NOMO-1 treated with DMSO at 0.1 percent for 48 hours (cell line): ENCODE measurements at regions not wholly inside any gene's neighbourhood (a gene's known extent, or its start where the extent isn't known, plus 50 kb on each side); places are given as distances from the start of the nearest gene placed in this dataset.
A peak's percentile ranks its signal among the peaks of the same experiment; 100 is the strongest.

Experiments used
- DNase-seq: peaks from one replicate; lab custom pipeline; 2025; ENCODE audit not compliant: unreplicated experiment; lab: John Stamatoyannopoulos, UW

DNA sequence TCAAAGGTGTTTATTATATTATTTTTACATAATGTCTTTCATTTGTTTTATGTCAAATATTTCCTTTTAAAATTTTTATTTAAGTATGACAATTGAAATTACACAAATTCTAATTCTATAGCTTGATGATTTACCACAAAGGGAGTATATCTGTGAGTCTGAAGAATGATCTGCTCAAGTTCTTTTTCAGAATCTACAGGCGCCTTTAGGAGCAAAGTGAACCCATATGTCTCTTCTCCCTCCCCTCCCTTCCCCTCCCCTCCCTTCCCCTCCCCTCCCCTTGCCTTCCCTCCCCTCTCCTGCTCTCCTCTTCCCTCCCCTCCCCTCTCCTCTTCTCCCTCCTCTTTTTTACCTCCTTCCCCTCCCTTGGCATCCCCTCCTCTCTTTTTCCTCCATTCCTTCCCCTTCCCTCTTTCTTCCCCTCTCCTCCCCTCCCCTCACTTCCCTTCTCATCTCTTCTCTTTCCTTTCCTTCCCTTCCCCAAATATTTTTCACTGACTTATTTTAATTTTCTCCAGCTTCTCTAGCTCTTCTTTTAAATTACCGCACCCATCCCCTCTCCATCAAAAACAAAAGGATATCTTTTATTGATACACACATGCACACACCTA, 495.3 kb upstream of the PIK3R1 start:
- DNase-seq = no peak

DNA sequence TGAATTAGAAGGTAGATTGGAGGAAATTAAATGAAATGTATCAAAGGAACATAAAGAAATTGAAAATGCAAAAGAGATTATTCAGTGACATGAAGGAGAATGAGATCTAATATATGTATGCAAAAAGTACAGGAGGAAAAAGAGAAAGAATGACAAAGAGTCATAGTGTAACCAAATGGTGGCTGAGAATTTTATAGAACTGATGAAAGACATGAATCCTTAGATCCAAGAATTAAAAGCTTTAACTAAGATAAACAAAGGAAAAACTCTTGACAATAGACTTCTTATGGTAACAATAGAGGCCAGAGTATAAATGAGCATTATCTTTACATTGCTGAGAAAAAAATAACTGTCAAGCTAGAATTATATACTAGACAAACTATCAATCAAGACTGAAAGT, 505.4 kb upstream of the CD180 start:
- DNase-seq = no peak

DNA sequence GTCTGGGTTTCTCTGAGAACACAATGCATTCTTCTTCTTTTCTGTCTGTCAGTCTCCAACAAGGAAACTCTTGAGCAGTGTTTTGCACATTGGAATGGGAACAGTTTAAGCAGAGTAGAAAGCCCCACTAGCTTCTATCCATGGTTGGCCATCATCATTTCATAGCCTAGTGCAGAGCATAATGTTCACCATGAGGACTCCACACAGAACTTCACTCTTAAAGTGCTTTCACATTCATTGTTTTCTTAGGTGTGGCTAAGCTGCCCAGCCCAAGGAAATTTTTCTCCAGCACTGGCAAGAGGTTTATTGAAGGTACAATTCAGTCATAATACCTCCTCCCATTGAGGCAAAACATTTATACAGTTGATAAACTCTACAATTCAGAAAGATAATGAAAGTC, 503.0 kb upstream of the CD180 start:
- DNase-seq = no peak

DNA sequence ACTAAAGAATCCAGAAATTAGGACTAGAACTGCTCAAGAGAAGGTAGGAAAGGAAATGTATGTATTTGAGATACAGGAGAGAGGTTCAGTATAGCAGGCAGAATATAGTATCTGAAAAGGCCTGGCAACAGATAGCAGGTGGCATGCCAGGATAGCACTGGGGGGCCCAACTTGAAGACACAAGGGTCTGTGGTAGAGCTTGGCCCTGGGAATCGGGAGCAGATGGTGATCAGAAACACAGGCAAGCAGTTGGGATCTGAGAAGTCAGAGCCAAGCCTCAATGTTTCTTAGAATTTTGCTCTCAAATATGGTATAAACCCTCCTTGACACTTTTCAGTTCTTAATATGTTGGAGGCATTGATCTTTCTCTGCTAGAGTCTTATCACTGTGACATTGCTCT, 499.8 kb upstream of the CD180 start:
- DNase-seq = no peak

DNA sequence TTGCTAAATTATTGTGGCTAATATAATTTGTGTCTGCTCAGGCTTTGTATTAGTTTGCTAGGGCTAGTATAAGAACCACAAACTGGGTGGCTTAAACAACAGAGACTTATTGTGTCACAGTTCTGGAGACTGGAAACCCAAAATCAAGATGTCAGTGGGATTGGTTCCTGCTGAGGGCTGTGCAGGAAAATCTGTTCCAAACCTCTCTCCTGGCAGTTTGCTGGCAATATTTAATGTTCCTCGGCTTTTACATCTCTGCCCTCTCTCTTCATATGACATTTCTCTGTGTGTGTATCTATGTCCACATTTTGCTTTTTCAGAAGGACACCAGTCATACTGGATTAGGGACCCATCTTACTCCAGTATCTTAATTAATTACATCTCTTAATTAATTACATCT, 498.8 kb upstream of the CD180 start:
- DNase-seq = no peak

DNA sequence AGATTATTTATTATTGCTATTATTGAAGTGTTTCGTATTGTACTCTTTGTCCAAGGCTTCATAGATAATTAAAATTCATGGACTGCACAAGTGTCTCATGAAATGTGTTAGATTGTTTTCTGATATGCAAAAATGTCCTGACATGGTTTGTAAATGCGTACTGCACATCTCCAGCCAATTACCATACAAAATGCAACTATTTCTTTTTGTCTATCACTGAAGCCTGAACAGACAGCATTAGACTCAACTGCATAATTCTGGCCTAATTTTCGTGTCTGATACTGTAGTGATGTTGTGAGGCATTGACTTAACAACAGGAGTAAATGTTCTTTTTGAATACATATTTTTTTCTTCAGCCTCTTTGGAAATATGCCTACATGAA, 498.2 kb upstream of the CD180 start:
- DNase-seq = no peak

DNA sequence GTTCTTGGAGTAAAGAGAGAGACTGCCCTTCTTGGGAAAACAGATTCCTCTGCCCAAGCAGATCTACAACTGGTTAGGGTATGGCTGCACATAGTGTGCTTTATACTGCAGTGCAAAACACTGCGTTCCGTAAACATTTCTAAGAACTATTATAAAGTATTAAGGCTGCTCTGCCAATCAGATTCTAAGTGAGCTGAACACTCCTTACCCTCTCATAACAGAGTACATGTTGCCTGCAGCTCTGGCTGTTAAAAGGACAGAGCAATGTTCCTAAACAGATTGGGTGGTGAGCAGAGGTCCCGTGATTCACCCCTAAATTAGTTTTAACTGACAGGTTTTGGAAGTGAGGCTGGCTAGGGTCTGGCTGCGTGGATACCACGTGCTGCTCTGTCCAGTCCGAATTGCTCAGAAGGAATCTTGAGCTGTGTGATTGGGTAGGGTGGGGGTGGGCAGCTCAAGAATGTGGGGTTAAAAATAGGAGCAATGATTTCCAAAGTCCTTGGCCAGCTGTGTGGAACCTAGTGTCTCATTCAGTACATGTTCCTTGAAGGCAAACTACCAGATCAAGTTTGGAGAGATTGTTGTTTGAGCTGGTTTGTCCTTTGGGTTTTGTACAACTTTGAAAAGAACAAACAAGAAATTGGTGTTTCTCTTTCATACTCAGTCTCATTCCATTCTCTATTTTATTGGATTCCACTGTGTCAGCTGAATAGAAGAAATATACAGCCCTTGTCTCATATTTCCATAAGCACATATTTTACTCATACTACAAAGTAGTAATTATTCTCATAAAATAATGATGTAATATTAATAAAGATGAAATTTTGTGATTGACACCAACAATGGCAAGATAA, 497.6 kb upstream of the CD180 start:
- no peak for DNase-seq

DNA sequence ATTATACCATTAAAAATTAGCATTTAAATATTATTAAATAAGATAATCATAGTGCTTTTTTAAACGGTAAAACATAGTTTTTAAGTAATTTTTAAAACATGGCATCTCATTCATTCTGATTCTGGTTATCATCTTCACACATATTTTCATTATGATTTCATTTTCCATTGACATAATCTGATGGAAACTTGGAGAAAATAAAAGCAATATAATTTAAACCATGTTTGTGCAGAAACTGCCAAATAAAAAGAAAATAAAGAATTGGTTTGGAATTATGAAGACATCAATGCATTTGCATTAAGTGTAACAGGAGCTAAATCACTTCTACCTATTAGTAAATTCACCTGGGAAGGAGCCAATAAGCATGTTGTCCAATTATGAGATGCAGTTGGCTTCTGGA, 490.1 kb upstream of the CD180 start:
- no peak for DNase-seq

DNA sequence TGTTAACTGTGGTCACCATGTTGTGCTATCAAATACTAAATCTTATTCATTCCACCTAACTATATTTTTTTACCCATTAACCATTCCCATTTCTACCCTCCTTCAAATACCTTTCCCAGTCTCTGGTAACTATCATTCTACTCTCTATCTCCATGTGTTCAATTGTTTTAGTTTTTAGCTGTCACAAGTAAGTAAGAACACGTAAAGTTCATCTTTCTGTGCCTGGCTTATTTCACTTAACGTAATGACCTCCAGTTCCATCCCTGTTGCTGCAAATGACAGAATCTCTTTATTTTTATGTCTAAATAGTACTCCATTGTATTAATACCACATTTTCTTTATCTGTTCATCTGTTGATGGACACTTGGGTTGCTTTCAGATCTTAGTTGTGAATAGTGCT, 485.1 kb upstream of the CD180 start:
- DNase-seq = no peak

DNA sequence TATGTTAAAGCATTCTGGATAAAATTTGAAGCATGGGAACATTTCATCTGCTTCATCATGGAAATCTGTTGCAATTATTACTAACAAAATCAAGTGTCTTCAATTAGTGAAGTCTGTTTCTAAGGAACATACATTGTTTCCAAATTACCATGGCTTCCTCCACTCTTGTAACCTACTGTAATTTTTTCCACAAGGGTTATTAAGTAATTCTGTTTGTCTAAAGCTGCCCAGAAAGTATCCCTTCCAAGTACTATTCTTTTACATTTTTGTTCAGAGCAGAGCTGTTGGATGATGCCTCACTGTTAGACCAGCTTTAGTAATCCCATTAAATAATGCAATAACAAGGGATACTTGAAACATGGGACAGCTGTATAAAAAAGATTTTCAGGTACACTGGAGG, 483.5 kb upstream of the CD180 start:
- DNase-seq = peak; percentile 25

DNA sequence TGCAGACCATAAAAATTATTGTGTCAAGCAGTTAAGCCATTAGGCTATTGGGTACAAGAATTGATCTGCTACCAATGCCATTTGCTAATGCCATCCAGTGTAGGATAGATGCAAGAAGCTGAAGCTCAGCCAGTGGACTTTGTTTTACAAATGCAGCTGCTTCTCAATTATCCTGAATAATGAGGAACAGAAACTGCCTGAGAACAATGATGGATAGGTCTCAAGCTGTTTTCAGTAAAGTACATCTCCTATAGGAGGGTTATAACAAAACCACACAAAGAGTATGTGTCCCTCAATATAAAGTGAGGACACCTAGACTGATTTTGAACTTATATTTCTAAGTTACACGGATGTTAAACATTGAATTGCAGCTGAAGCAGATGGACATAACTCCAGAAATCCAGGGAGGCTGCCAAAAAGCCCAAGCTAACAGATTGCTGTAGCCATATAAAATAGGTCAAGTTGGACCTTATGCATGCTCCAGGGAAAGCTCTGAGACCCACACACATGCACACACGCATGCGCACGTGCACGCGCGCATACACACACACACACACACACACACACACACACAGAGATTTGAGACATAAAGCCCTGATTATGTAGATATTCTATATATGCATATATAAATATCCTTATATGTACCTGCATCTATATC, 482.7 kb upstream of the CD180 start:
- peak; percentile 90 for DNase-seq

DNA sequence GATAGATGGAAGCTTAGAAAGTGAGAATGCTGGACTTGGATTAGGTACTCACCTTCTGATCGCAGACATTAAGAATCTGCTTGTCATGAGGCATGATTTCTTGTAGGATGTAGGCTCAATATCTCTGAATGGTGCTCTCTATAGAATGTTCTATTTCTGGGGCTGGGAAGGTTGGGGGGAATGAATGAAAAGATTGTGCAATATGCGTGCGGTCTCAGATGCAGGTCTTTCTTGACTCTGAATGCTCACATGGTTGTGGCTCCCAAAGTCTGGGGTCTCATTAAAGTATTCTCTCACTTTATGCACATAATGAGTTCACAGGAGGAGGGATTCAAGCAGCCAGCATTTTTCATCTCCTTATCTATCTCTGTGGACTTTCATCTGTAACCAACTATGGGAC, 482.0 kb upstream of the CD180 start:
- peak; percentile 1 for DNase-seq

DNA sequence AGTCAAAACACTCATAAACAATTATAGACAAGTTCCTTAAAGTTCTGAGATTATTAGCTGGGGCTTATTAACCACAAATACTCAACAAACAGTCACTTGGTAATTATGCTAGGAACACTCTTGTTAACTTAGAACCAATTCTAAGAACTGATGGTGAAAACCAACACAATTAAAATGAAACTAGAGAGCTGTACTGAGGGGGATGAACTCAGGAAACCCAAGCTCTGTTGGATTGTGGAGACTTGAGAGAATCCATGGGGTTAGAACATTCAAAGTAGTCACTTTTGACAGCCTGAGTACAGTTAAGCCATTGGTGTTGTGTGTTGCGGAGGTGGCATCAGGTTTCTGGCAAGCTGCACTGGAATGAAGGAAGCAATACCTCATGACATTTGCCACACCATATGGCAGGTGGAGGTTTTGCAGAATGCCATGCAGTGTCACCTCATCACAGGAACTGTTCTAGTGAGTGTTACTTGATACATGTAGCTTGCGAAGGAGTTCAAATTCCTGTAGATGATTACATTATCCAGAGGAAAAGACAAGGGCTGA, 480.9 kb upstream of the CD180 start:
- DNase-seq = no peak

DNA sequence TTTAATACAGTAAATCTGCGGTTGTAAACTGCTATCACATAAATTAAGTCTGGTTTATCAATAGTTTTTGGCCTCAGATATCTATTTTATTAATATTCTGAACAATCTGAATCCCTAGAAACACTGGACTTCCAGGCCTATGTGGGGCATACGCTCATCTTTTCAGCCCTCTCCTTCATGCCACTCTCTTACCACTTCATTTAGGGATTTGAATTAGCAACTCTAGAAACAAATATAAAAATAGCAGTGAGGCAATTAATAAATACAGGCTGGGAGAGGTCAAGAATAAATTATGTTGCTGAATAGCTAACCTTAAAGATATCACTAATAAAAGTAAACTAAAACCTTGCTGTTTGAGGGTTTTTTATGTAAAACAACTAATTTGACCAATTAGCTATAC, 480.3 kb upstream of the CD180 start:
- DNase-seq = no peak

DNA sequence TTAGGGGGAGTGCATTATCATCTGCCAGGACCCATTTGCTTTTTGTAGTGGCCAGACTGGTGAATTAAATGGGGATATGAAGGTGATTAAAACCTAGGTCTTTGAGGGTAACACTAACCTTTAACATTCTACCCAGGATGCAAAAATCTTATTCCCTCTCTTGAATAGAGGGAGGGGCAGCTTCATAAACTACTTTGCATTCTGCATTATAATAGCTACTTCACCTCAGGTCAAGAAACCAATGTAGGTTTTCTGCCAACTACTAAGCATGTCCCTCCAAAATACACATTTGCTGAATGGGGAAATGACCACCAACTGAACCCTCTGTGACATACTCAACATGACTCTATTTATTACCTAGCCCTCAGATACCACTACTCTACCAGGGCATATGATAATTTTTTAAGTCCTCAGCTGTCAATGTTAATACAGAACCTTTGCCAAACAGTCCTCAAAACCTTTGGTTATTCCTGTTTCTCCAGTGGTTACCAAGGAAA, 477.6 kb upstream of the CD180 start:
- DNase-seq = peak; percentile 3

DNA sequence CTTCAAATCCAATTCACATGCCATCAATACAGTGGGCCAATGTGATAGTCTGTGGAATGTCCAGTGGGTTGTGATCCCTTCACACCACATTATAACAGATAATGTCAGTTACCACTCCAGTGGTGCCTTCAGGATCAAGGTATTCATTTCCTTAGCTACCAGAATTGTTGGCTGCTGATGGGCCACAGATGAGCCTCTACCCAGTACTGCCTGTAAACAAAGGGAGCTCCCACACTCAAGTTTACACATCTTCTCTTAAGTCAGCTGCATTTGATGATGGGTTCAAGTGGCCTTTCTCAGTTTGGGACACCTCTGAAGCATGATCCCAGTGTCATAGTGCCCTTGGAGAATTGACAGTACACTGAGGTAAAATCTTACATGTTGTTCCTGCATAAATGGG, 477.0 kb upstream of the CD180 start:
- DNase-seq = no peak

DNA sequence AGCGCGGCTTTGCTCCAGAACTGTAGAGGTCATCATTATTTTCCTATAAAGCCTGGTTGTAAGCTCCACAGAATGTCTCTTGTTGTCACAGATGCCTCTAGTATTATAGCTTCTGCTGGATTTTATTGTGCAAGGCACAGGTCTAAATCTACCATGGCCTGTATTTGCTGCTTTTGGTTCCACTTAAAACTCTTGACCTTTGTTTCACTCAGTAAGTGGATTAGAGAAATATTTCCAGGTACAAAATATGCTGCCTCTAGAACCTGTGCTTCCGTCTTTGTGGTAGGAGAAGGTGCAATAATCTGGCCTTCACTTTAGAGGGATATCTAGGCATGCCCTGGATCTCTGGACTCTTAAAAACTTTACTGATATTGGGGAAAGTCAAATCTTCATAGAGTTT, 476.6 kb upstream of the CD180 start:
- DNase-seq = no peak

DNA sequence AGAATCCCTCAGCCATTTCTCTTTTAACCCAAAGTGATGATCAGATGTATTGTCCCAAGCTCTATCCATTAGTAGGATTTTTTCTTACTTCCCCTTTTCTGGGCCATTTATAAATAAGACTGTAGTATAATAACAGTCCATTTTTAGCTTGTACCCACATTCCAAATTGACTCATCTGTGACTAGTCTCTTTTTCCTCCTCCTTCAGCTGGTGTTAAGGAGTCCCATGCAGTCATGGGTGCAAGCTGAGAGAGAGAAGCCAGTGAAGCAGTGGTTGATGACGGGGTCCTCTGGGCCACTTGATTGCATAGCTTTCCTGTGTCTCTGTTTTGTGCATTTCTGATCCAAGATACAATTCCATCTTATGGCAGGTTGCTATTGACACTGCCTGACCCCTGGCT, 476.0 kb upstream of the CD180 start:
- DNase-seq = peak; percentile 86

DNA sequence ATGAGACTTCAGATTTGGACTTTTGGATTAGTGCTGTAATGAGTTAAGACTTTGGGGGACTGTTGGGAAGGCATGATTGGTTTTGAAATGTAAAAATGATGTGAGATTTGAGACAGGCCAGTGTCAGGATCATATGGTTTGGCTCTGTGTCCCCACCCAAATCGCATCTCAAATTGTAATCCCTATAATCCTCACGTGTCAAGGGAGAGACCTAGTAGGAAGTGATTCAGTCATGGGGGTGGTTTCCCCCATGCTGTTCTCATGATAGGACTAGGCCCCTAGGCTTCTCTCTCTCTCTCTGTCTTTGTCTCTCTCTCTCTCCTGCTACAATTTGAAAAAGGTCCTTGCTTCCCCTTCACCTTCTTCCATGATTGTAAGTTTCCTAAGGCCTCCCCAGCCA, 473.3 kb upstream of the CD180 start:
- no peak for DNase-seq

DNA sequence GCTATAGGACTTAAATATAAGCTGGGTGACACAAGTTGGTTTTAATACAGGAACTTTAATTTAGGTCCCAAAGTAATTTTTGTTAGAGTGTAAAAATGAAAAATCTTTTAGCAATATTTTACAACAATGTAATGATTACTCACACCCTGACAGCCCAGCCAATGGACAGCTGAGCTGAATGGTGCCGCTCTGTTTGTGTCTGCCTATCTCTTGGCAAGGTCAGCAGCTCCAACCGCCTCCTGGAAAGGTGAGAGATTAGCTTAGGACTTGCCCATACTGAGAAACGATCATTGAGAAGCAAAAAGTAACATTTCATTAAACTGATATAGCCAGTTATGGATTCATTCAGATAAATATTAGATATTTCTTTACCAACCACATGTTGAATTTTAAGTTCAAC, 463.6 kb upstream of the CD180 start:
- DNase-seq = no peak

DNA sequence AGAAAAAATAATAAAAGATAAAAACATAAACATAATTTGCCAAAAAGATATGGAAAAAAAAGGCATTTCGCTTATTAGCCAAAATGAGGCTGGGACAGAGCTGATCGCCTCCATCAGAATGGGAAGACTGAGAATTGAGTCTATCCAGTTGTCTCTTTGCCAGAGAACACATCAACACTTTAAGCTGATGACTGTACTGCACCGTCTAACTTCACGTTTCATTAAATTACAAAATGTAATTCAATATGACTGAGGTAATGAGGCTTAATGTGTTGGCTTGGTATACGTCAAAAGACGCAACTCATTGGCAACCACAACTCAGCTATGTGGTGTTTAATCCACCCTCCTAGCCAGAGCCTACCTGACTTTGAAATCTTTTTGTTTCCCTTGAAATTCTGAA, 462.7 kb upstream of the CD180 start:
- no peak for DNase-seq

DNA sequence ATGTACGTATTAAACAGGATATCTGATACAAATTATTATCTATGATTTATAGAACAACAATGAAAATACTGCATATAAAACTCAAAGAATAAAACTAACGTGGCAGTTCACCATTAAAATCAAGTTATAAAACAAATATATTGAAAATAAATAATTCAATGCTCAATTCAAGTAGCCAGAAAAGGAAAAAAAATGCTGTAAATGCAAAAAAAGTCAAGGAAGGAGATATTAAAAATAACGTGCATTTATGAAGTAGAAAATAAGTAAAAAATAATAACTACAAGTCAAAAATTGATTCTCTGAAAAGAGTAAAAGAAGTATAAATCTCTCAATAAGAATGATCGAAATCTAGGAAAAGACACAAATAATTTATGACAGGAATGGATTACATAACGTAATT, 460.5 kb upstream of the CD180 start:
- DNase-seq = no peak
